HUDEP-2 (cell line): ENCODE measurements at regions not wholly inside any gene's neighbourhood (a gene's known extent, or its start where the extent isn't known, plus 50 kb on each side); places are given as distances from the start of the nearest gene placed in this dataset.
"Not testable (repeated sequence)": the region's sequence is repeated elsewhere in the genome, so short reads cannot be mapped to it uniquely, and the experiment has no call there.

Experiments used
- DNase-seq, 76 experiments: peaks; one replicate each; lab custom pipeline; 2025; ENCODE audit not compliant: unreplicated experiment in 76 of 76; lab: John Stamatoyannopoulos, UW

- DNase-seq: no peak
These were observed 108.8 kb downstream of the NPY start for GRCh38 chr7:24392774-24393173.

DNA sequence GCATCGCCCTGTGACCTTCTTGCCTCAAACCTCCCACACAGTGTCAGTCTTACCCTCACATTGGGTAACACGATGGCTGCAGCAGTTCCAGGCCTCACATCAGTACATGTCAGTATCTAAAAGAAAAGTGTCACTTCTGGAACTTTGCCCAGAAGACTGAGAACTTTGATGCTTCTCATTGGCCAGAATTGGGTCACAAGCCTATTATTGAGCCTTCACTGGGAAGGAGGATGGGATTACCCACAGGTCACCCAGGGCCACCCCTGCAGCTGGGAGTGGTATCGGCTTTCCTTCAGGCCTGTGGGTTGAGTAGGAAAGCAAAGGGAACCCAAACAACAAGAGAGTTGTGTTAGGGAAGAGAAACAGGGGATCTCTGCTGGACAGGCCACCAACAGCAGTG, 111.5 kb downstream of the NPY start:
- peak in 1 of 76 experiments; percentile 8 for DNase-seq

GRCh38 chr7:24396387-24396786, 112.4 kb downstream of the NPY start:
- DNase-seq: not testable (repeated sequence)

DNA sequence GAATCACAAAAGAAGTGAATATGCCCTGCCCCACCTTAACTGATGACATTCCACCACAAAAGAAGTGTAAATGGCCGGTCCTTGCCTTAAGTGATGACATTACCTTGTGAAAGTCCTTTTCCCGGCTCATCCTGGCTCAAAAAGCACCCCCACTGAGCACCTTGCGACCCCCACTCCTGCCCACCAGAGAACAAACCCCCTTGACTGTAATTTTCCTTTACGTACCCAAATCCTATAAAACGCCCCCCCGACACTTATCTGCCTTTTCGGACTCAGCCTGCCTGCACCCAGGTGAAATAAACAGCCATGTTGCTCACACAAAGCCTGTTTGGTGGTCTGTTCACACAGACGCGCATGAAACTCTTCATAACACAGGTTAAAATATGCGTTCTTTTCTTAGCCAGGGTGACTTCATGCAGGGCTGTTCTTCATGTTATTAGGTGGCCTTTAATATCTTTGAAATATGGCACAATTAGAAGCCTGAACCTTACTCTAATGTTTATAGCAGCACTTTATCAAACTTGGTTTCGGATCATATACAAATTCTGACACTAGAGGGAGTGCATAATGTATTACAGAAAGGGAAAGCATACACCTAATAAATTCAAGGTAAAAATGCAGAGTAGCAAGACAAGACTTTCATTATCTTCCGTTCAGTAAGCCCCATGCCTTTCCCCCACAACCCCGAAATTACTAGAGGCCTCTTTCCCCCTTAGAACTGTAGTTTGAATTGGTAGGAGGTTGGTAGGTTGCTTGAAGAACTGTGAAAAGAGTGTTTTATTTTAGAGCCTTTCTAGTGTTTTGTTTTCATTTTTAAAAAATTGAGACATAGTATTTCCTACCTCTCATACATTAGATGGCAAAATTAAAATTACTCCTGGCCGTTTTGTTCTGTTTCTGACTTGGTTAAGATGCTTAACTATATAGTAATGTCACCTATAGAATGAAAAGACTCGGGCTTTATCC, 117.9 kb downstream of the NPY start:
- DNase-seq: peak in 6 of 76 experiments; percentile 1 to 29 (median 6)

DNA sequence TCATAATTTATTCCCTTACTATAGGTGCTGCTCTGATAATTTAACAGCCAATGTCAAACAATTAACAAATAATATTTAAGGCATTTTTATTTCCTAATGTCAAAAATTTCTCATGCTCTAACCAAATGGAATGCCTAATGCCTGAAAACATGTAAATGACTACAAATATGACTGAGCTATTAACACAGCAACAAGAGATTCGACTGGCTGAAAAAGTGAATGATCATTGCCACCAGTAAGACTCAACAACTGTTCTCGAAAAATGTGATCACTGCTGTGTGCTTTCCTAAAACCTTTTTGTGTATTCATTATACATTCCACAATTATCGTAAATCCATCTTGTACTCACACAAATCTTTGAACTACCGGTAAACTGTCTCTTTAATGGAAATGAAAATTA, 118.7 kb downstream of the NPY start:
- DNase-seq: no peak

- no peak for DNase-seq
These were observed 119.6 kb downstream of the NPY start for GRCh38 chr7:24403557-24403956.

DNA sequence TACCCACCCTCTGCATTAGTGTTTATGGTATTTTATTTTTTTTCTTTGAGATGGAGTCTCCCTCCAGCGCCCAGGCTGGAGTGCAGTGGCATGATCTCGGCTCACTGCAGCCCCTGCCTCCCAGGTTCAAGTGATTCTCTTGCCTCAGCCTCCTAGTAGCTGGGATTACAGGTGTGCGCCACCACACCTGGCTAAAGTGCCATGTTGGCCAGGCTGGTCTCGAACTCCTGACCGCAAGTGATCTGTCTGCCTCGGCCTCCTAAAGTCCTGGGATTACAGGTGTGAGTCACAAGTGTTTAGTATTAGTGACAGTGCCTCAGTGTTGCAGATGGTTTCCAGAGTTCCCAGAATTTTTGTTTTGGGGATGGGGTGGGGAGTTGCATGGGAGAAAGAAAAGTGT, 120.3 kb downstream of the NPY start:
- DNase-seq: no peak

DNA sequence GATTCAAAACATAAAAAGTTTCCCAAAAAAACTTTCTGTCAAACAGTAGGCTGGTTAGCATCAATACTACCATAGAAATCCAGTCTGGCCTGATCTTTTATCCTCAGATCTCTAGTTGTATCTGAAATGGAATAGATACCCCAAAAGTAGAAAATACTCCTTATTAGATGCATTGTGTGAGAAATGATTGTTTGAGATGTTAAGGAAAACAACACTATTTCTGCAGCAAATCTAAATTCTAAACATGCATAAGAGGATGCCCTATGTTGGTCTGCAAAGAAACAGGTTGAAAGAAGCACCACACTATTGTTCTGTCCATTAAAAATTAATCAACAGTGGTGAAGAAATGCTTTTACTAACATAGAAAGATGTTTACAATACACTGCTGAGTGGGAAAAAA, 121.0 kb downstream of the NPY start:
- DNase-seq: no peak

GRCh38 chr7:24406053-24406788, 122.2 kb downstream of the NPY start:
- no peak for DNase-seq

- DNase-seq: no peak
These were observed 122.9 kb downstream of the NPY start for GRCh38 chr7:24406789-24407299.

- DNase-seq: no peak
These were observed 124.0 kb downstream of the NPY start for GRCh38 chr7:24407965-24408364.

DNA sequence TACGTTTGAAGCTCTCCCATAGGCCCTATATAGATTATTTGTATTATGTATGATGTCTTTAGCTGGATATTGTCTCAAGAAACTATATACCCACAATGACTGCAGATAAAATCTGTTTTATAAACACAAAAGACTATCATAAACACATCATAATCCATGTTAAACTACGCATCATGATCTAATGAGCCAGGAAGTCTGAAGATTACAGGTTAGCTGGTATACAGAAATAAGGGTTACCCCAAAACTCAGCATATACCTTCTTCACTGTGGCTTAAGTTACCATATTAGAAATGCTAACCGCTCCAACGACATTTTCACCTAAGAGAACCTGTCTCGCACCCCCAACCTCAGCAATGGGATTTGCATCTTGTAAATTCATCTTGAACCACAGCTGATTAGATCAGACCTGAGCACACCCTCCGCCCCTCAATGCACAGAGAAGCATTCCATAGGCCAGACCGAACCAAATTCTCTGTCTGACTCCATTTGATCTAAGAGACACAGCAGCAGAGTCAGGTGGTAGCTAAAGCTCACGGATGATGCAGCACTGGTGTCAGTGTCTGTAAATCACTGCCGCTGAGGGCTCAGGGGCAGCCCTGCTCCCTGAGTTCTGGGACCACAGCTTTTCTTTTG, 124.9 kb downstream of the NPY start:
- no peak for DNase-seq

DNA sequence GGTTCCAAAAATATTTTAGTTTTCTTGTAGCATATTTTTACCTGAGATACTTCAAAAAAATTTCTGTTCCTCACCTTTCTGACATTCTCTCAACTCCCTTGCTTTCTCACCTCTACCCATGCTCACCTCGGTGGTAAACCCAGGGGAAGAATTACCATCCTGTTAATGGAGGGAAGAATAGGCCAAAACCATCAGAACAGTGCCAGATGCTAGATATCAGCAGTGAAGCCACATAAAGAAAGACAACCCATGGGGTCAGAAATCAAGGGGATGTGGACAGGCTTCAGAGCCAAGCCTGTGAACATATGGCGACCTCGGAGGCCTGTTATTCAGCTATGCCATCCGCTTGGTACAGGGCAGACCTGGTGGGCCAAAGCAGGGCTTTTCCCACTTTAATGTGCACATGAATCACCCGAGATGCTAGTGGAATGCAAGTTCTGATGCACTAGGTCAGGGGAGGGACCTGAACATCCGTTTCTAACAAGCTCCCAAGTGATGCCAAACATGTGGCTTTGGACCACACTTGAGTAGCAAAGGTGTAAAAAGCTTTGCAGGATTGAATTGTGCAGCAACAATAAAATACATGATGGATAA, 125.5 kb downstream of the NPY start:
- DNase-seq: no peak

- no peak for DNase-seq
These were observed 127.2 kb downstream of the NPY start for GRCh38 chr7:24411226-24411625.

DNA sequence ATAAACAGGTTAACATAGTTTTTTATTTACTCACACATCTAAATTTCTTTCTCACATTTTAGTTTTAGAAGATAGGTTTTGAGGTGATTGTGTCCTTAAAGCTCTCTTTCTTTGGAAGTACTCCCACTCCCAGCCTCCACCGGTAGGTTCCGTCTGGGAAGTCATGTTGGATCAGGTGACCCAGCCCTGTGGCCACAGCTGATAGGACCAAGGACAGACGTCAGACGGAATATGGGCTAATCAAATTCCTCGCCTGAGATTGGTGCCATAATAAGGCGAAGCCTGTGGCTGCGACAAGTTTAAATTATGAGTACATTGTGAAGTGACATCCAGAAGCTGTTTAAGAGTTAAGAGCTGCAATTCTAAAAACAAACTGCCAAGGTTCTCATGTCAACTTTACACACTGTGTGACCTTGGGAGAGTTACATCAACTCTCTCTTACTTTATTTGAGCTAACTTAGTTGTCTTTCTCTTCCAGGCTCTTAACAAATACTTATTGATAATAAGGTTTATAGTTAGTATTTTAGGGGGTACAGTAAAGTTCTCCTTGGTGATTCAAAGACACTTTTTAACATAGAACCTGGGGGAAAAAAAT, 133.6 kb downstream of the NPY start:
- DNase-seq: no peak

- DNase-seq: no peak
These were observed 135.1 kb downstream of the NPY start for GRCh38 chr7:24419077-24419476.

- DNase-seq: no peak
These were observed 135.5 kb downstream of the NPY start for GRCh38 chr7:24419511-24419910.

GRCh38 chr7:24422441-24423010, 138.5 kb downstream of the NPY start:
- DNase-seq: no peak

DNA sequence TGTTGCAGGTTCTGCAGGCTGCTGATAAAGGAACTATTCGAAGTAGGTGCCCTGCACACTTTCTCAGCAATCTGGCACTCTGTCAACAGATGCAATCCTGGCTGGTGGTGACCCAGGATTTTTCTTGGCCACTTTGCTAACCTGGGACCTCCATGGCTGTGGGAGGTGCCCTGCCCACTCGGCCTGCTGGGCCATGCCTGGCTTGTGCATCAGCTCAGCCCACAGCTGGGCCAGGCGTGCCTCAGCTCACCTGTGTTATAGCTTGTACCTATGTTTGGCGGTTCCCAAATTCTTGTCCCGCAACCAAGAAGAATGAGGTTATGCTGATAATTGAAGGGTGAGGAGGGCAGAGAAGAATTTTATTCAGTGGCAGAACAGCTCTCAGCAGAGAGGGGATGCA, 141.7 kb downstream of the NPY start:
- DNase-seq: no peak

GRCh38 chr7:24427048-24427447, 143.1 kb downstream of the NPY start:
- no peak for DNase-seq
